HepG2 (cell line): ENCODE measurements at regions not wholly inside any gene's neighbourhood (a gene's known extent, or its start where the extent isn't known, plus 50 kb on each side); places are given as distances from the start of the nearest gene placed in this dataset.

Experiments
- AGO2 ChIP-seq: fragments of 200-400 bp; formaldehyde crosslinking; optimal IDR thresholded peaks from 2 replicates; pipeline ENCODE3; 2017; ENCODE audit warnings: mild to moderate bottlenecking, low read depth, low read length, moderate library complexity
- CEBPB ChIP-seq: IDR thresholded peaks from 2 replicates; pipeline ENCODE4 v1.6.1; 2011; ENCODE audit warnings: low read depth, low read length, improper control_type of control experiment, borderline replicate concordance
- EP300 ChIP-seq, 3 experiments: sonication (generic) in 1 of 3; formaldehyde crosslinking in 1 of 3; IDR thresholded peaks; 2 replicates each; pipeline versions ENCODE4 v1.5.1 to v1.6.1; 2011 to 2020; ENCODE audit warnings: low read depth in 2 of 3, low read length in 2 of 3, borderline replicate concordance in 1 of 3, improper control_type of control experiment in 1 of 3, mild to moderate bottlenecking in 1 of 3, missing genetic modification reagents in 1 of 3, moderate library complexity in 1 of 3
- EZH2 ChIP-seq: conservative IDR thresholded peaks from 2 replicates; pipeline ENCODE4 v1.6.1; 2012; ENCODE audit warnings: mild to moderate bottlenecking, low read depth, low read length, moderate library complexity
- FOXM1 ChIP-seq: sonication (generic); formaldehyde crosslinking; IDR thresholded peaks from 2 replicates; pipeline ENCODE4 v1.5.0; 2020; ENCODE audit warnings: missing genetic modification reagents
- HDAC2 ChIP-seq: sonication (generic); formaldehyde crosslinking; IDR thresholded peaks from 2 replicates; pipeline ENCODE4 v1.4.0; 2020; ENCODE audit warnings: missing genetic modification reagents
- JUNB ChIP-seq: sonication (generic); formaldehyde crosslinking; IDR thresholded peaks from 2 replicates; pipeline ENCODE4 v1.8.0; 2022; ENCODE audit warnings: missing genetic modification reagents, mild to moderate bottlenecking, borderline replicate concordance
- NFE2L2 ChIP-seq: fragments of 150-350 bp; IDR thresholded peaks from 2 replicates; pipeline ENCODE4 v1.6.1; 2014; ENCODE audit warnings: low read length
- POLR2A ChIP-seq, 2 experiments: IDR thresholded peaks; 2 replicates each; pipeline ENCODE4 v1.6.1; 2011; ENCODE audit warnings: low read depth in 2 of 2, low read length in 2 of 2, mild to moderate bottlenecking in 1 of 2, moderate library complexity in 1 of 2; ENCODE audit not compliant: insufficient read depth in 1 of 2
- SIN3A ChIP-seq: IDR thresholded peaks from 2 replicates; pipeline ENCODE4 v1.6.1; 2011; ENCODE audit warnings: low read depth, mild to moderate bottlenecking, control low read depth, low read length, borderline replicate concordance
- TP53 ChIP-seq: sonication (generic); formaldehyde crosslinking; conservative IDR thresholded peaks from 2 replicates; pipeline ENCODE4 v1.4.0; 2020; ENCODE audit warnings: missing genetic modification reagents
- ZNF724P ChIP-seq: sonication (generic); formaldehyde crosslinking; IDR thresholded peaks from 2 replicates; pipeline ENCODE4 v1.8.0; 2022; ENCODE audit warnings: missing genetic modification reagents, borderline replicate concordance
- TF ChIP-seq, protein P1 (sequence below): sonication (generic); formaldehyde crosslinking; IDR thresholded peaks from 2 replicates; pipeline ENCODE4 v1.9.0; 2021; ENCODE audit warnings: missing genetic modification reagents, mild to moderate bottlenecking, borderline replicate concordance
- TF ChIP-seq, protein P2 (sequence below): sonication (generic); formaldehyde crosslinking; IDR thresholded peaks from 2 replicates; pipeline ENCODE4 v1.4.0; 2020; ENCODE audit warnings: low read depth, missing genetic modification reagents

DNA sequence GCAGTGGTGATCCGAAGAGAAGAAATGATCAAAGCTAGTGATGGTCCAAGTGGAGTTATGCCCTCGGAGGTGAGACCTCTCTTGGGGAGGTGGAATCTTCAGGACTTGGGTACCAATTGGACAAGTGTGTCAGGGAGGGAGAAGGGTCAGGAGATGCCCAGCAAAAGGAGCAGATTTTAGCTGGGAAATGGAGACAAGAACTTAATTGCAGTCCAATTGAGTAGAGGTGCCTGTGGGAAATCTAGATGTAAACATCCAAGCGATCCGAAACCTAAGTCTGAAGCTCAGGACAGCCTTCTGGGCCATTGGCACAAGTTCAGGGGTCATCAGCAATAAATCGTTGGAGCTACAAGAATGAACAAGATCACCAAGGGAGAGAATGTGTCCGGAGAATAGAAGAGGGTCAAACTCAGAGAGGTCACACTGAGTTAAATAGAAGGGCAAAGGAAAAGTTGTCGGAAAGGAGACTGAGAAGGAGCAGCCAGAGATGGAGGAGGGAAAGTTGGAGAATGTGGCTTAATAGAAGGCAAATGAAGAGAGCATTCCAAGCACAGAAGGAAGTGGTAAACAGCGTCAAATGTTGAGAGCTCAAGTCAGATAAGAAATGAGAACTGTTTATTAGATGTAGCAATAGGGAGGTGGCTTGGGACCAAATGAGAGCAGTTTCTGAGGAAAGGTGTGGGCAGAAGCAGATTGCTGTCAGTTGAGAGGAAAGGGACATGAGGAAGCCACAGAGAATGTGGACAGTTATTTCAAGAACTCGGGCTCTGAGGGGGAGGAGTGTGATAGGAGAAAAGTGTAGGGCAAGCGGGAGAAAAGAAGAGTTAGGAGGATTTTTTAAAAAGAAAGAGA is 64.2 kb upstream of the FNDC3B start:
- TF ChIP-seq, protein P1, sequence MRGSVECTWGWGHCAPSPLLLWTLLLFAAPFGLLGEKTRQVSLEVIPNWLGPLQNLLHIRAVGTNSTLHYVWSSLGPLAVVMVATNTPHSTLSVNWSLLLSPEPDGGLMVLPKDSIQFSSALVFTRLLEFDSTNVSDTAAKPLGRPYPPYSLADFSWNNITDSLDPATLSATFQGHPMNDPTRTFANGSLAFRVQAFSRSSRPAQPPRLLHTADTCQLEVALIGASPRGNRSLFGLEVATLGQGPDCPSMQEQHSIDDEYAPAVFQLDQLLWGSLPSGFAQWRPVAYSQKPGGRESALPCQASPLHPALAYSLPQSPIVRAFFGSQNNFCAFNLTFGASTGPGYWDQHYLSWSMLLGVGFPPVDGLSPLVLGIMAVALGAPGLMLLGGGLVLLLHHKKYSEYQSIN (CRISPR knock-in tag): no peak
- TF ChIP-seq EZH2 (no peak), AGO2 (no peak), TP53 (CRISPR knock-in tag) (no peak), CEBPB (no peak), HDAC2 (CRISPR knock-in tag) (no peak), ZNF724P (CRISPR knock-in tag) (no peak), EP300 (IDR thresholded peaks at IDR 0.05; ENCODE audit: low read depth in 2 of 2, low read length in 2 of 2) (no peak), EP300 (CRISPR knock-in tag; IDR thresholded peaks at IDR 0.05; ENCODE audit: borderline replicate concordance) (no peak), NFE2L2 (no peak), SIN3A (no peak), FOXM1 (CRISPR knock-in tag) (no peak), JUNB (CRISPR knock-in tag) (no peak), POLR2A (IDR thresholded peaks at IDR 0.05; ENCODE audit: insufficient read depth in 1 of 2, low read depth in 2 of 2, low read length in 2 of 2) (no peak)
- TF ChIP-seq, protein P2, sequence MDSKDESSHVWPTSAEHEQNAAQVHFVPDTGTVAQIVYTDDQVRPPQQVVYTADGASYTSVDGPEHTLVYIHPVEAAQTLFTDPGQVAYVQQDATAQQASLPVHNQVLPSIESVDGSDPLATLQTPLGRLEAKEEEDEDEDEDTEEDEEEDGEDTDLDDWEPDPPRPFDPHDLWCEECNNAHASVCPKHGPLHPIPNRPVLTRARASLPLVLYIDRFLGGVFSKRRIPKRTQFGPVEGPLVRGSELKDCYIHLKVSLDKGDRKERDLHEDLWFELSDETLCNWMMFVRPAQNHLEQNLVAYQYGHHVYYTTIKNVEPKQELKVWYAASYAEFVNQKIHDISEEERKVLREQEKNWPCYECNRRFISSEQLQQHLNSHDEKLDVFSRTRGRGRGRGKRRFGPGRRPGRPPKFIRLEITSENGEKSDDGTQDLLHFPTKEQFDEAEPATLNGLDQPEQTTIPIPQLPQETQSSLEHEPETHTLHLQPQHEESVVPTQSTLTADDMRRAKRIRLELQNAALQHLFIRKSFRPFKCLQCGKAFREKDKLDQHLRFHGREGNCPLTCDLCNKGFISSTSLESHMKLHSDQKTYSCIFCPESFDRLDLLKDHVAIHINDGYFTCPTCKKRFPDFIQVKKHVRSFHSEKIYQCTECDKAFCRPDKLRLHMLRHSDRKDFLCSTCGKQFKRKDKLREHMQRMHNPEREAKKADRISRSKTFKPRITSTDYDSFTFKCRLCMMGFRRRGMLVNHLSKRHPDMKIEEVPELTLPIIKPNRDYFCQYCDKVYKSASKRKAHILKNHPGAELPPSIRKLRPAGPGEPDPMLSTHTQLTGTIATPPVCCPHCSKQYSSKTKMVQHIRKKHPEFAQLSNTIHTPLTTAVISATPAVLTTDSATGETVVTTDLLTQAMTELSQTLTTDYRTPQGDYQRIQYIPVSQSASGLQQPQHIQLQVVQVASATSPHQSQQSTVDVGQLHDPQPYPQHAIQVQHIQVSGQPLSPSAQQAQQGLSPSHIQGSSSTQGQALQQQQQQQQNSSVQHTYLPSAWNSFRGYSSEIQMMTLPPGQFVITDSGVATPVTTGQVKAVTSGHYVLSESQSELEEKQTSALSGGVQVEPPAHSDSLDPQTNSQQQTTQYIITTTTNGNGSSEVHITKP (CRISPR knock-in tag): no peak
